ENCODE measurements at regions not wholly inside any gene's neighbourhood (a gene's known extent, or its start where the extent isn't known, plus 50 kb on each side); places are given as distances from the start of the nearest gene placed in this dataset.

DNA sequence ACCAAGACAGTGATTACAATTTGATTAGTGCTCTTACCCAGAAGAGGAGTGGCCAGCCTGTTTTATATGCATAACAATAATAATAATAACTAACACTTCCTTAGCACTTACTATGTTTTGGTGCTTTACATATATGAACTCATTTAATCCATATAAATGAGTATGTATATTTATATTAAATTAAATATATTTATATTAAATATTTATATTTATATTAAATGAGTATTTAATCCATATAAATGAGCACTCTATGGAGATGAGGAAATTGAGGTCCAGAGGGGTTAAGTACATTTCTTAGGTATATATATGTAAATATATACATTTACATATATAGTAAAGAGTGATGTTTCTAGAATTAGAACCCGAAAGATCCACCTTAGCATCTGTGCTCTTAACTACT, 673.9 kb upstream of the ACVR2A start:
- DNase-seq (ENCODE audit: low read depth), result no peak
- TF ChIP-seq, protein P1, sequence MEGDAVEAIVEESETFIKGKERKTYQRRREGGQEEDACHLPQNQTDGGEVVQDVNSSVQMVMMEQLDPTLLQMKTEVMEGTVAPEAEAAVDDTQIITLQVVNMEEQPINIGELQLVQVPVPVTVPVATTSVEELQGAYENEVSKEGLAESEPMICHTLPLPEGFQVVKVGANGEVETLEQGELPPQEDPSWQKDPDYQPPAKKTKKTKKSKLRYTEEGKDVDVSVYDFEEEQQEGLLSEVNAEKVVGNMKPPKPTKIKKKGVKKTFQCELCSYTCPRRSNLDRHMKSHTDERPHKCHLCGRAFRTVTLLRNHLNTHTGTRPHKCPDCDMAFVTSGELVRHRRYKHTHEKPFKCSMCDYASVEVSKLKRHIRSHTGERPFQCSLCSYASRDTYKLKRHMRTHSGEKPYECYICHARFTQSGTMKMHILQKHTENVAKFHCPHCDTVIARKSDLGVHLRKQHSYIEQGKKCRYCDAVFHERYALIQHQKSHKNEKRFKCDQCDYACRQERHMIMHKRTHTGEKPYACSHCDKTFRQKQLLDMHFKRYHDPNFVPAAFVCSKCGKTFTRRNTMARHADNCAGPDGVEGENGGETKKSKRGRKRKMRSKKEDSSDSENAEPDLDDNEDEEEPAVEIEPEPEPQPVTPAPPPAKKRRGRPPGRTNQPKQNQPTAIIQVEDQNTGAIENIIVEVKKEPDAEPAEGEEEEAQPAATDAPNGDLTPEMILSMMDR (IDR thresholded peaks at IDR 0.05; ENCODE audit: control insufficient read depth, extremely low read depth, insufficient read depth), result no peak
- no peak overlapping the region for H3K4me3 ChIP-seq (ENCODE audit: low read depth, low read length)

DNA sequence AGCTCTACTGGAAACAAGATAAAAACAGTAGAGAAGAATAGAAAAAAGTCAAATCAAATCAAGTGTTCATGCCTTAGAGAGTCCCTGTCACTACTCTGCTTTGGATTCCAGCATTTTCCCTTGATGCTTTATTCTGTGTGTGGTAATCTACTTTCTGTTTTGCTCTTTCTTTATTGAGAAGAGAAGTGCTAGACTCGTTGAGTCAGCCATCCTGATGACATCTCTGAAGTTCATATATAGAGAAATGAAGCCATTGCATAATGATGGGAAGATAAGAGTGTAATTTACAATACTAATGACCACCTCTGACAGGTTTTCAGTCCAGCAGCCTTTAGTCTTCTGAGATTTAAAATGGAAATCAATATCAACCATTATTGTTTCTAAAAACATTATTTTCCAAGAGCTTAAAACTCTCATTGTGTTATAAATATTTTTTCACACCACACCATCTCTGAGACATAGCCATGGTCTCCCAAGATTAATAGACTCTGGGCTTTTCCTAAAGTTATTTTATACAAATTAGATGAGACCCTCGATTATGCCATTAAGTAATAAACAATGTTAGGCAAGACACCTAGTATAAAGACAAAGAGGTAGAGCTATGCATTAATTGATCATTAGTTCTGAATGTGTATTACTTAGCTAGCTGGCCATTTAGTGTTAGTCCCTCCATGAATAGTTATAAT, 679.0 kb upstream of the ACVR2A start:
- TF ChIP-seq, protein P1 (IDR thresholded peaks at IDR 0.05; ENCODE audit: control insufficient read depth, extremely low read depth, insufficient read depth), result no peak
- H3K4me3 ChIP-seq (ENCODE audit: low read depth, low read length), result no peak overlapping the region
- DNase-seq (ENCODE audit: low read depth), result no peak

DNA sequence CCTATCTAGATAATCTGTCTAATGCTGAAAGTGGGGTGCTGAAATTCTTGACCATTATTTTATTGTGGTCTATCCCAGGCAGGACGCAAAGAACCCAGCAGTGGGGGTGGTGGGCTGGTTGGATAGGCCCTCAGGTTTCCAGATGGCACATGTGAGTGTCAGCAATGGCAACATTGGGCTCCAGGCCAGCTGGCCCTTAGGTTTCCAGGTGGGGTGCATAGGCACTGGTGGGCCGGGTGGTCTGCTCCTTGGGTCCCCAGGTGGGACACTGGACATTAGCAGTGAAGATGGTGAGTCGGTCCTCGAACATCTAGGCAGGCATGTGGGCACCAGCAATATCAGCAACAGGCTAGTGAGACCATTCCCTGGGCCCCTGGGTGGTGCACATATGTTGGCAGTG, 680.3 kb upstream of the ACVR2A start:
- TF ChIP-seq, protein P1 (IDR thresholded peaks at IDR 0.05; ENCODE audit: control insufficient read depth, extremely low read depth, insufficient read depth), result no peak
- H3K4me3 ChIP-seq (ENCODE audit: low read depth, low read length), result no peak overlapping the region
- no peak for DNase-seq (ENCODE audit: low read depth)

DNA sequence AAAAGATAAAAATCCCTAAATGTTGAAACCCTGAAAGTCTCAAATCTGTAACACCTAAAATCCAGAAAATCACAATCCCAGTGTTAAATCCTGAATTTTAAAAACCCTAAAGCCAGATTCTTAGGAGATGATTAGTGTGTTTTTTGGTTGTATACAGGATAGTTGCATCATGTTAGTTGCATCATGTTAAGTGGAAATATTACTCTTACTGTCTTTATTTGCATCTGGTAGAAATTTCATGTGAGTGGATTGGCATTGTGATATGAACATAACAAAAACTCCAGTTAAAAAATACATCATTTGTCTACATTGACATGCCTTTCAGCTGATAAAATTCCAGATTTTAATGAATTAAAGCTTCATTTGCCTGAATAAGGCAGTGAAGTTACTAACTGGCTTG, 683.1 kb upstream of the ACVR2A start:
- no peak for DNase-seq (ENCODE audit: low read depth)
- no peak overlapping the region for H3K4me3 ChIP-seq (ENCODE audit: low read depth, low read length)

DNA sequence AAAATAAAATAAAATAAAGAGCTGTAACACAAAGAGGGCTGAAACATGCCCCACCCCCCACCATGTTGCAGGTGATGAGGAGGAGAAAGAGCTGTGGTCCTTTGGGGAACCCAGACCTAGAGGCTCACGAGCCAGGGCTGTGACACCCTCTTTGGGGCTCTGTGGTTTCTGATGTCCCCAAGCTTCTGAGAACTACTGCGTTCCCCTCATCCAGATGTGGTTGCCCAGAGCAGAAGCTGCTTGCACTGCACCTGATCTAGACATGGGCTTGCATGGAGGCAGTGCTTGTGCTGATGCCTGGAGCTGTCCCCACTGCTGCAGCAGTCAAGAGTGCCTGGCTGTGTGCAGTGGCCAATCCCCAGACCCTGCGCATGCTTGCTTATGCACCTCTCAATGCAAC, 687.9 kb upstream of the ACVR2A start:
- H3K4me3 ChIP-seq (ENCODE audit: low read depth, low read length), result no peak overlapping the region
- no peak for DNase-seq (ENCODE audit: low read depth)
- TF ChIP-seq, protein P1 (IDR thresholded peaks at IDR 0.05; ENCODE audit: control insufficient read depth, extremely low read depth, insufficient read depth), result no peak

More for the DNA sequence above, 683.1 kb upstream of the ACVR2A start:
- TF ChIP-seq, protein P1 (IDR thresholded peaks at IDR 0.05; ENCODE audit: control insufficient read depth, extremely low read depth, insufficient read depth), result no peak

DNA sequence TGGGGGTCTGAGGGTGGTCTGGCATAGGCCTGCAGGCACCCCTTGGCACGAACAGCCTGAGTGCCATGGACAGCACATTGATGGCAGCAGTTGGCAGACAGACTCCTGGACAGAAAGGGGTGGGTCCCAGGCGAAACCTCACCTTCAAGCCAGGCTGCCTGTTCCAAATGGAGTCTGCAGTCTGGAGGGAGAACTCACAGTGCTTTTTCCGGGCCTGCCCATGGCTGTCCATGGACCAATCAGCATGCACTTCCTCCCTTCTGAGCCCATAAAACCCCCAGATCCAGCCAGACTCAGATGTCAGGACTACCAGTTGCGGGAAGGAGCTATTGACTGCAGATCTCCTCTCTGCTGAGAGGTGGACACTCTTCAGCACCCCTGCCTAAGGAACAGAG, 694.6 kb upstream of the ACVR2A start:
- TF ChIP-seq, protein P1 (IDR thresholded peaks at IDR 0.05; ENCODE audit: control insufficient read depth, extremely low read depth, insufficient read depth), result no peak
- no peak overlapping the region for H3K4me3 ChIP-seq (ENCODE audit: low read depth, low read length)

More for the DNA sequence above, 694.6 kb upstream of the ACVR2A start:
- no peak for DNase-seq (ENCODE audit: low read depth)
